Hepatocyte (in vitro differentiated cells): ENCODE measurements at regions not wholly inside any gene's neighbourhood (a gene's known extent, or its start where the extent isn't known, plus 50 kb on each side); places are given as distances from the start of the nearest gene placed in this dataset.

Experiments
- EZH2 ChIP-seq: fragments of 200-600 bp; sonication (generic); IDR thresholded peaks from 2 replicates; pipeline ENCODE4 v1.6.1; 2016; ENCODE audit warnings: antibody characterized with exemption, mild to moderate bottlenecking, borderline replicate concordance
- EZH2phosphoT487 ChIP-seq: fragments of 200-600 bp; sonication (generic); IDR thresholded peaks from one replicate; pipeline ENCODE4 v1.6.1; 2018; ENCODE audit warnings: antibody characterized with exemption, mild to moderate bottlenecking, low read depth, moderate library complexity; ENCODE audit not compliant: unreplicated experiment, severe bottlenecking
- TF ChIP-seq, protein P1 (sequence below): fragments of 200-600 bp; sonication (generic); IDR thresholded peaks from 2 replicates; pipeline ENCODE4 v1.5.1; 2016; ENCODE audit warnings: antibody characterized with exemption, mild to moderate bottlenecking; ENCODE audit not compliant: poor library complexity

DNA sequence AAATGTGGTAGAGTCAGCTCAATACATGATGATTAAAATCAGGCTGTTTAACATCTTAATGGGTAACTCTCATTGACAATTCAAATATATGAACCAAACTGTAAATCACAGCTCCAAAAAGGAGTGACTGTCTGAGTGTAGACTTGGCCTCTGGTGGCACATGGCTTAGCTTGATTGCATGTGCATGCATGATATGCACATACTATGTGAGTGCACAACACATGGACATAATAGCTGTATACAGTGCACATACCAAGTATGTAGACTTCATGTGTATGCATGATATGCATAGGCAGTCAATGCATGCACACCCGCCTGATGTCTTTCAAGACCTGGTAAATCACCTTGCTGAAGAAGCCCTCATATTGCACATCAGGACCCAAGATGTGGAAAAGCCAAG lies 252.0 kb upstream of the SOX11 start:
- TF ChIP-seq, protein P1, sequence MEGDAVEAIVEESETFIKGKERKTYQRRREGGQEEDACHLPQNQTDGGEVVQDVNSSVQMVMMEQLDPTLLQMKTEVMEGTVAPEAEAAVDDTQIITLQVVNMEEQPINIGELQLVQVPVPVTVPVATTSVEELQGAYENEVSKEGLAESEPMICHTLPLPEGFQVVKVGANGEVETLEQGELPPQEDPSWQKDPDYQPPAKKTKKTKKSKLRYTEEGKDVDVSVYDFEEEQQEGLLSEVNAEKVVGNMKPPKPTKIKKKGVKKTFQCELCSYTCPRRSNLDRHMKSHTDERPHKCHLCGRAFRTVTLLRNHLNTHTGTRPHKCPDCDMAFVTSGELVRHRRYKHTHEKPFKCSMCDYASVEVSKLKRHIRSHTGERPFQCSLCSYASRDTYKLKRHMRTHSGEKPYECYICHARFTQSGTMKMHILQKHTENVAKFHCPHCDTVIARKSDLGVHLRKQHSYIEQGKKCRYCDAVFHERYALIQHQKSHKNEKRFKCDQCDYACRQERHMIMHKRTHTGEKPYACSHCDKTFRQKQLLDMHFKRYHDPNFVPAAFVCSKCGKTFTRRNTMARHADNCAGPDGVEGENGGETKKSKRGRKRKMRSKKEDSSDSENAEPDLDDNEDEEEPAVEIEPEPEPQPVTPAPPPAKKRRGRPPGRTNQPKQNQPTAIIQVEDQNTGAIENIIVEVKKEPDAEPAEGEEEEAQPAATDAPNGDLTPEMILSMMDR: no peak
- TF ChIP-seq EZH2 (no peak), EZH2phosphoT487 (no peak)
